Gastroesophageal sphincter (tissue), 3 donors: ENCODE measurements at regions not wholly inside any gene's neighbourhood (a gene's known extent, or its start where the extent isn't known, plus 50 kb on each side); places are given as distances from the start of the nearest gene placed in this dataset.

Experiments
- CTCF ChIP-seq, 4 experiments: fragments of 200-600 bp in 2 of 4; fragments of 450-650 bp in 2 of 4; sonication (generic) in 1 of 4; IDR thresholded peaks; one replicate each; pipeline ENCODE4 v1.5.1; 2017 to 2019; ENCODE audit warnings: antibody characterized with exemption in 4 of 4, mild to moderate bottlenecking in 2 of 4, moderate library complexity in 2 of 4
- EP300 ChIP-seq: sonication (generic); formaldehyde crosslinking; IDR thresholded peaks from one replicate; pipeline ENCODE4 v1.6.1; 2017; ENCODE audit warnings: antibody characterized with exemption, mild to moderate bottlenecking
- POLR2A ChIP-seq, 2 donors: fragments of 450-650 bp; IDR thresholded peaks; one replicate each; pipeline ENCODE4 v1.6.1; 2017; ENCODE audit warnings: antibody characterized with exemption in 2 of 2, mild to moderate bottlenecking in 2 of 2, moderate library complexity in 1 of 2

GRCh38 chr12:124110372-124110883 lies 137.4 kb downstream of the ZNF664 start:
- TF ChIP-seq CTCF (IDR thresholded peaks at IDR 0.05) = no peak
- no peak for TF ChIP-seq POLR2A (IDR thresholded peaks at IDR 0.05)
- TF ChIP-seq EP300 = no peak
